PC-3 (cell line): ENCODE measurements at regions not wholly inside any gene's neighbourhood (a gene's known extent, or its start where the extent isn't known, plus 50 kb on each side); places are given as distances from the start of the nearest gene placed in this dataset.

Experiments
- CTCF ChIP-seq: fragments of 300-600 bp; sonication (generic); conservative IDR thresholded peaks from 2 replicates; pipeline ENCODE4 v1.5.1; 2017; ENCODE audit warnings: antibody characterized with exemption, low read depth, mild to moderate bottlenecking, low read length
- EZH2 ChIP-seq: fragments of 300-600 bp; sonication (generic); IDR thresholded peaks from one replicate; pipeline ENCODE4 v1.6.1; 2017; ENCODE audit warnings: antibody characterized with exemption, mild to moderate bottlenecking, low read length; ENCODE audit not compliant: unreplicated experiment
- EZH2phosphoT487 ChIP-seq: fragments of 300-600 bp; sonication (generic); IDR thresholded peaks from 2 replicates; pipeline ENCODE4 v1.6.1; 2018; ENCODE audit warnings: mild to moderate bottlenecking, antibody characterized with exemption, low read length, borderline replicate concordance

- TF ChIP-seq CTCF (no peak), EZH2 (no peak), EZH2phosphoT487 (no peak)
Observed at GRCh38 chr6:151671195-151671594, 136.3 kb upstream of the ESR1 start.
